DOHH2 (cell line): ENCODE measurements at regions not wholly inside any gene's neighbourhood (a gene's known extent, or its start where the extent isn't known, plus 50 kb on each side); places are given as distances from the start of the nearest gene placed in this dataset.

Experiments
- H3F3A ChIP-seq: fragments of 200-600 bp; sonication (generic), shearing (Covaris generic); 2 replicates; pipeline ENCODE4 v1.6.0; 2016; ENCODE audit warnings: antibody characterized with exemption, mild to moderate bottlenecking; ENCODE audit not compliant: control insufficient read depth, insufficient read depth
- H3K27ac ChIP-seq: fragments of 200-600 bp; sonication (generic); 2 replicates; pipeline ENCODE4 v1.5.1; 2014; ENCODE audit warnings: low read depth, mild to moderate bottlenecking, low read length, moderate library complexity
- H3K27me3 ChIP-seq: fragments of 200-600 bp; sonication (generic); 2 replicates; pipeline ENCODE4 v1.6.1; 2014; ENCODE audit warnings: mild to moderate bottlenecking, low read length, mixed read lengths; ENCODE audit not compliant: control insufficient read depth
- H3K36me3 ChIP-seq: fragments of 200-600 bp; sonication (generic); 2 replicates; pipeline ENCODE4 v1.6.1; 2014; ENCODE audit warnings: mild to moderate bottlenecking, low read length, moderate library complexity, mixed read lengths; ENCODE audit not compliant: control insufficient read depth
- H3K4me1 ChIP-seq: fragments of 200-600 bp; sonication (generic); 2 replicates; pipeline ENCODE4 v1.6.1; 2014; ENCODE audit warnings: mild to moderate bottlenecking, low read length, mixed read lengths; ENCODE audit not compliant: control insufficient read depth
- H3K4me2 ChIP-seq: fragments of 200-600 bp; sonication (generic); 2 replicates; pipeline ENCODE4 v1.6.0; 2014; ENCODE audit warnings: mild to moderate bottlenecking, low read length, moderate library complexity
- H3K4me3 ChIP-seq: fragments of 200-600 bp; sonication (generic); 2 replicates; pipeline ENCODE4 v1.5.1; 2014; ENCODE audit warnings: mild to moderate bottlenecking, low read length, mixed read lengths
- H3K79me2 ChIP-seq: fragments of 200-600 bp; sonication (generic); 2 replicates; pipeline ENCODE4 v1.6.1; 2014; ENCODE audit warnings: mild to moderate bottlenecking, low read length, mixed read lengths; ENCODE audit not compliant: control insufficient read depth
- H3K9me2 ChIP-seq: fragments of 200-600 bp; sonication (generic); replicated peaks from 2 replicates; pipeline ENCODE4 v1.6.1; 2014; ENCODE audit warnings: mild to moderate bottlenecking, low read length, mixed read lengths; ENCODE audit not compliant: control insufficient read depth
- H3K9me3 ChIP-seq: fragments of 200-600 bp; sonication (generic); 2 replicates; pipeline ENCODE4 v1.6.1; 2014; ENCODE audit warnings: antibody characterized with exemption, low read length, mixed read lengths; ENCODE audit not compliant: control insufficient read depth, insufficient read depth
- H4K20me1 ChIP-seq: fragments of 200-600 bp; sonication (generic); 2 replicates; pipeline ENCODE4 v1.6.0; 2014; ENCODE audit warnings: low read depth, mild to moderate bottlenecking, antibody characterized with exemption, low read length, moderate library complexity; ENCODE audit not compliant: control insufficient read depth, insufficient read depth
- EZH2phosphoT487 ChIP-seq: fragments of 200-600 bp; sonication (generic); IDR thresholded peaks from 2 replicates; pipeline ENCODE4 v1.6.1; 2017; ENCODE audit warnings: borderline replicate concordance, mild to moderate bottlenecking, antibody characterized with exemption, low read length, moderate library complexity, mixed read lengths
- TF ChIP-seq, protein P1 (sequence below): fragments of 200-600 bp; sonication (generic); IDR thresholded peaks from one replicate; pipeline ENCODE4 v1.5.1; 2014; ENCODE audit warnings: antibody characterized with exemption, mild to moderate bottlenecking, low read depth, low read length; ENCODE audit not compliant: poor library complexity, severe bottlenecking

- Histone ChIP-seq H3K27ac (no peak overlapping the region), H3F3A (no peaks in the 10 kb centered on the region), H3K4me2 (no peak overlapping the region), H4K20me1 (no peaks in the 10 kb centered on the region), H3K9me3 (no peaks in the 10 kb centered on the region), H3K27me3 (no peaks in the 10 kb centered on the region), H3K79me2 (no peaks in the 10 kb centered on the region), H3K4me3 (no peak overlapping the region), H3K4me1 (no peaks in the 10 kb centered on the region), H3K9me2 (no peaks in the 10 kb centered on the region), H3K36me3 (no peaks in the 10 kb centered on the region)
- TF ChIP-seq, protein P1, sequence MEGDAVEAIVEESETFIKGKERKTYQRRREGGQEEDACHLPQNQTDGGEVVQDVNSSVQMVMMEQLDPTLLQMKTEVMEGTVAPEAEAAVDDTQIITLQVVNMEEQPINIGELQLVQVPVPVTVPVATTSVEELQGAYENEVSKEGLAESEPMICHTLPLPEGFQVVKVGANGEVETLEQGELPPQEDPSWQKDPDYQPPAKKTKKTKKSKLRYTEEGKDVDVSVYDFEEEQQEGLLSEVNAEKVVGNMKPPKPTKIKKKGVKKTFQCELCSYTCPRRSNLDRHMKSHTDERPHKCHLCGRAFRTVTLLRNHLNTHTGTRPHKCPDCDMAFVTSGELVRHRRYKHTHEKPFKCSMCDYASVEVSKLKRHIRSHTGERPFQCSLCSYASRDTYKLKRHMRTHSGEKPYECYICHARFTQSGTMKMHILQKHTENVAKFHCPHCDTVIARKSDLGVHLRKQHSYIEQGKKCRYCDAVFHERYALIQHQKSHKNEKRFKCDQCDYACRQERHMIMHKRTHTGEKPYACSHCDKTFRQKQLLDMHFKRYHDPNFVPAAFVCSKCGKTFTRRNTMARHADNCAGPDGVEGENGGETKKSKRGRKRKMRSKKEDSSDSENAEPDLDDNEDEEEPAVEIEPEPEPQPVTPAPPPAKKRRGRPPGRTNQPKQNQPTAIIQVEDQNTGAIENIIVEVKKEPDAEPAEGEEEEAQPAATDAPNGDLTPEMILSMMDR, result no peak
- no peak for TF ChIP-seq EZH2phosphoT487
Measured at GRCh38 chr7:45400680-45401079, 173.5 kb upstream of the ADCY1 start.

- Histone ChIP-seq H3K9me3 (no peaks in the 10 kb centered on the region), H3K27me3 (no peaks in the 10 kb centered on the region), H3K36me3 (no peaks in the 10 kb centered on the region), H3K27ac (no peak overlapping the region), H3K4me2 (no peak overlapping the region), H3K9me2 (no peaks in the 10 kb centered on the region), H3K4me3 (no peak overlapping the region), H3K4me1 (no peaks in the 10 kb centered on the region), H4K20me1 (no peaks in the 10 kb centered on the region), H3K79me2 (no peaks in the 10 kb centered on the region), H3F3A (no peaks in the 10 kb centered on the region)
- TF ChIP-seq, protein P1, result no peak
- TF ChIP-seq EZH2phosphoT487, result no peak
Measured at GRCh38 chr7:45401155-45401554, 173.0 kb upstream of the ADCY1 start.

GRCh38 chr7:45401851-45402250 lies 172.3 kb upstream of the ADCY1 start:
- Histone ChIP-seq H3K27me3 (no peaks in the 10 kb centered on the region), H3K27ac (no peak overlapping the region), H4K20me1 (no peaks in the 10 kb centered on the region), H3K36me3 (no peaks in the 10 kb centered on the region), H3K79me2 (no peaks in the 10 kb centered on the region), H3K9me3 (no peaks in the 10 kb centered on the region), H3K4me1 (no peaks in the 10 kb centered on the region), H3K9me2 (no peaks in the 10 kb centered on the region), H3F3A (no peaks in the 10 kb centered on the region), H3K4me2 (no peak overlapping the region), H3K4me3 (no peak overlapping the region)
- TF ChIP-seq, protein P1, result no peak
- TF ChIP-seq EZH2phosphoT487, result no peak
